ENCODE measurements at regions not wholly inside any gene's neighbourhood (a gene's known extent, or its start where the extent isn't known, plus 50 kb on each side); places are given as distances from the start of the nearest gene placed in this dataset.
"Not testable (repeated sequence)": the region's sequence is repeated elsewhere in the genome, so short reads cannot be mapped to it uniquely, and the experiment has no call there.

GRCh38 chr15:20275373-20275967, 266.1 kb downstream of the GOLGA6L6 start:
- TF ChIP-seq, protein P1, sequence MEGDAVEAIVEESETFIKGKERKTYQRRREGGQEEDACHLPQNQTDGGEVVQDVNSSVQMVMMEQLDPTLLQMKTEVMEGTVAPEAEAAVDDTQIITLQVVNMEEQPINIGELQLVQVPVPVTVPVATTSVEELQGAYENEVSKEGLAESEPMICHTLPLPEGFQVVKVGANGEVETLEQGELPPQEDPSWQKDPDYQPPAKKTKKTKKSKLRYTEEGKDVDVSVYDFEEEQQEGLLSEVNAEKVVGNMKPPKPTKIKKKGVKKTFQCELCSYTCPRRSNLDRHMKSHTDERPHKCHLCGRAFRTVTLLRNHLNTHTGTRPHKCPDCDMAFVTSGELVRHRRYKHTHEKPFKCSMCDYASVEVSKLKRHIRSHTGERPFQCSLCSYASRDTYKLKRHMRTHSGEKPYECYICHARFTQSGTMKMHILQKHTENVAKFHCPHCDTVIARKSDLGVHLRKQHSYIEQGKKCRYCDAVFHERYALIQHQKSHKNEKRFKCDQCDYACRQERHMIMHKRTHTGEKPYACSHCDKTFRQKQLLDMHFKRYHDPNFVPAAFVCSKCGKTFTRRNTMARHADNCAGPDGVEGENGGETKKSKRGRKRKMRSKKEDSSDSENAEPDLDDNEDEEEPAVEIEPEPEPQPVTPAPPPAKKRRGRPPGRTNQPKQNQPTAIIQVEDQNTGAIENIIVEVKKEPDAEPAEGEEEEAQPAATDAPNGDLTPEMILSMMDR (IDR thresholded peaks at IDR 0.05): not testable (repeated sequence)
- TF ChIP-seq ZFX (IDR thresholded peaks at IDR 0.05; ENCODE audit: borderline replicate concordance): not testable (repeated sequence)

All from 22Rv1 (cell line).